Lung (tissue), 11 donors: ENCODE measurements at regions not wholly inside any gene's neighbourhood (a gene's known extent, or its start where the extent isn't known, plus 50 kb on each side); places are given as distances from the start of the nearest gene placed in this dataset.

Source experiments
- ATAC-seq: fragments of 200-7000 bp; cut with Tn5 transposase; one replicate; pipeline ENCODE4 v1.9.1; 2020; ENCODE audit warnings: moderate number of reproducible peaks; ENCODE audit not compliant: insufficient read depth, low FRiP score
- DNase-seq, 3 donors: peaks; one replicate each; pipeline ENCODE4 v3.0.0-alpha.2; 2013 to 2017
- H3K27ac ChIP-seq, 2 donors: one replicate each; pipeline ENCODE4 v1.5.1; 2013; ENCODE audit warnings: mild to moderate bottlenecking in 2 of 2, moderate library complexity in 2 of 2, control low read depth in 1 of 2, inconsistent platforms in 1 of 2, low read depth in 1 of 2, low read length in 1 of 2
- H3K27me3 ChIP-seq, 3 donors: one replicate each; pipeline ENCODE4 v1.5.1; 2013; ENCODE audit warnings: low read length in 2 of 3; ENCODE audit not compliant: control insufficient read depth in 3 of 3, insufficient read depth in 3 of 3
- H3K36me3 ChIP-seq, 4 donors: one replicate each; pipeline ENCODE4 v1.5.1; 2013; ENCODE audit warnings: low read length in 4 of 4, mild to moderate bottlenecking in 1 of 4, moderate library complexity in 1 of 4; ENCODE audit not compliant: control insufficient read depth in 4 of 4, insufficient read depth in 4 of 4
- H3K4me1 ChIP-seq, 5 donors: one replicate each; pipeline ENCODE4 v1.5.1; 2013; ENCODE audit warnings: low read length in 5 of 5, mild to moderate bottlenecking in 2 of 5, moderate library complexity in 1 of 5; ENCODE audit not compliant: control insufficient read depth in 5 of 5, insufficient read depth in 5 of 5
- H3K4me3 ChIP-seq: one replicate; pipeline ENCODE4 v1.5.1; 2013; ENCODE audit warnings: mild to moderate bottlenecking, control low read depth, moderate library complexity
- H3K9ac ChIP-seq, 2 donors: one replicate each; pipeline ENCODE4 v1.5.1; 2013; ENCODE audit warnings: low read length in 2 of 2, control low read depth in 1 of 2; ENCODE audit not compliant: insufficient read depth in 1 of 2
- H3K9me3 ChIP-seq, 4 donors: one replicate each; pipeline ENCODE4 v1.5.1; 2013; ENCODE audit warnings: low read length in 3 of 4, mild to moderate bottlenecking in 1 of 4, moderate library complexity in 1 of 4; ENCODE audit not compliant: control insufficient read depth in 4 of 4, insufficient read depth in 3 of 4
- WGBS, 2 donors: extraction: QIAGEN DNeasy Blood & Tissue Kit; methylation state at CpG; one replicate each; pipeline ENCODE4 v1.1.7; 2013; 5-methylcytosine and 5-hydroxymethylcytosine counted together
- TF ChIP-seq, protein P1 (sequence below): IDR thresholded peaks from 2 replicates; pipeline ENCODE4 v1.5.1; 2012; ENCODE audit warnings: mild to moderate bottlenecking; ENCODE audit errors: control extremely low read depth, extremely low read depth
- donor health status: control.
- donor health status: control.
- donor health status: Bipolar disorder and iron deficiency.
- donor health status: healthy.
- donor health status: DM: yes; HTN: yes; CAD: no.

GRCh38 chr7:17408245-17408903, 109.9 kb downstream of the AHR start:
- Histone ChIP-seq H3K4me3 (no peak overlapping the region), H3K9ac (no peak overlapping the region), H3K9me3 (no peaks in the 10 kb centered on the region), H3K36me3 (no peaks in the 10 kb centered on the region), H3K27ac (no peak overlapping the region), H3K27me3 (no peaks in the 10 kb centered on the region), H3K4me1 (no peaks in the 10 kb centered on the region)
- DNase-seq (no peak), ATAC-seq (peak; percentile 89)
- TF ChIP-seq, protein P1, sequence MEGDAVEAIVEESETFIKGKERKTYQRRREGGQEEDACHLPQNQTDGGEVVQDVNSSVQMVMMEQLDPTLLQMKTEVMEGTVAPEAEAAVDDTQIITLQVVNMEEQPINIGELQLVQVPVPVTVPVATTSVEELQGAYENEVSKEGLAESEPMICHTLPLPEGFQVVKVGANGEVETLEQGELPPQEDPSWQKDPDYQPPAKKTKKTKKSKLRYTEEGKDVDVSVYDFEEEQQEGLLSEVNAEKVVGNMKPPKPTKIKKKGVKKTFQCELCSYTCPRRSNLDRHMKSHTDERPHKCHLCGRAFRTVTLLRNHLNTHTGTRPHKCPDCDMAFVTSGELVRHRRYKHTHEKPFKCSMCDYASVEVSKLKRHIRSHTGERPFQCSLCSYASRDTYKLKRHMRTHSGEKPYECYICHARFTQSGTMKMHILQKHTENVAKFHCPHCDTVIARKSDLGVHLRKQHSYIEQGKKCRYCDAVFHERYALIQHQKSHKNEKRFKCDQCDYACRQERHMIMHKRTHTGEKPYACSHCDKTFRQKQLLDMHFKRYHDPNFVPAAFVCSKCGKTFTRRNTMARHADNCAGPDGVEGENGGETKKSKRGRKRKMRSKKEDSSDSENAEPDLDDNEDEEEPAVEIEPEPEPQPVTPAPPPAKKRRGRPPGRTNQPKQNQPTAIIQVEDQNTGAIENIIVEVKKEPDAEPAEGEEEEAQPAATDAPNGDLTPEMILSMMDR, result no peak
- 37 to 38% methylated on average over 5 of the region's 5 CpGs for WGBS, 2 donors

- DNase-seq (no peak), ATAC-seq (no peak)
- Histone ChIP-seq H3K4me3 (no peak overlapping the region), H3K27me3 (no peaks in the 10 kb centered on the region), H3K4me1 (no peaks in the 10 kb centered on the region), H3K36me3 (no peaks in the 10 kb centered on the region), H3K27ac (no peak overlapping the region), H3K9me3 (no peaks in the 10 kb centered on the region), H3K9ac (no peak overlapping the region)
- WGBS, 2 donors, result 63 to 81% methylated on average over 4 of the region's 4 CpGs
- TF ChIP-seq, protein P1, result no peak
These were observed 110.4 kb downstream of the AHR start for GRCh38 chr7:17408904-17409290.

GRCh38 chr7:17411922-17412321, 113.5 kb downstream of the AHR start:
- Histone ChIP-seq H3K27ac (no peak overlapping the region), H3K9me3 (no peaks in the 10 kb centered on the region), H3K4me3 (no peak overlapping the region), H3K36me3 (no peaks in the 10 kb centered on the region), H3K27me3 (no peaks in the 10 kb centered on the region), H3K4me1 (no peaks in the 10 kb centered on the region), H3K9ac (no peak overlapping the region)
- TF ChIP-seq, protein P1, result no peak
- 82 to 87% methylated on average over 3 of the region's 3 CpGs for WGBS, 2 donors
- DNase-seq, result no peak
- no peak for ATAC-seq

DNA sequence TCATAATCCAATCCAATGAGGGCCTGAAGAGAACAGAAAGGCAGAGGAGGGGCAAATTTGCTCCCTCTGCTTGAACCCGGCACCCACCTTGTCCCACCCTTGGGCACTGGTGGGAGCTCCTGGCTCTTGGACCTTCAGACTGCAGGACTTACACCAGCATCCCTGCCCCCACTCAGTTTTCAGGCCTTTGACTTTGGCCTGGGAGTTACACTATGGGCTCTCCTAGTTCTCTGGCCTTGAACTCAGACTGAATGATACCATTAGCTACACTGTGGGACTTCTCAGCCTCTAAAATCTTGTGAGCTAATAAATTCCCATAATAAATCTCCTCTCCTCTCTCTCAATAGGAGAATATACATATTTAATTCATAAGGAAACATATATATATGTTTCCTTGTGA, 114.4 kb downstream of the AHR start:
- ATAC-seq, result no peak

More for the DNA sequence above, 114.4 kb downstream of the AHR start:
- Histone ChIP-seq H3K36me3 (no peaks in the 10 kb centered on the region), H3K9me3 (no peaks in the 10 kb centered on the region), H3K27ac (no peak overlapping the region), H3K4me1 (no peaks in the 10 kb centered on the region), H3K4me3 (no peak overlapping the region), H3K9ac (no peak overlapping the region), H3K27me3 (no peaks in the 10 kb centered on the region)
- TF ChIP-seq, protein P1, result no peak
- 100% methylated on average over 1 of the region's 1 CpG for WGBS, 2 donors
- no peak for DNase-seq
